SIG-M5 treated with dmso at 0.1 percent for 504 hours (cell line): ENCODE measurements at regions not wholly inside any gene's neighbourhood (a gene's known extent, or its start where the extent isn't known, plus 50 kb on each side); places are given as distances from the start of the nearest gene placed in this dataset.
A peak's percentile ranks its signal among the peaks of the same experiment; 100 is the strongest.
"Not testable (repeated sequence)": the region's sequence is repeated elsewhere in the genome, so short reads cannot be mapped to it uniquely, and the experiment has no call there.

Experiments used
- DNase-seq: peaks from one replicate; lab custom pipeline; 2025; ENCODE audit not compliant: unreplicated experiment; lab: John Stamatoyannopoulos, UW

DNA sequence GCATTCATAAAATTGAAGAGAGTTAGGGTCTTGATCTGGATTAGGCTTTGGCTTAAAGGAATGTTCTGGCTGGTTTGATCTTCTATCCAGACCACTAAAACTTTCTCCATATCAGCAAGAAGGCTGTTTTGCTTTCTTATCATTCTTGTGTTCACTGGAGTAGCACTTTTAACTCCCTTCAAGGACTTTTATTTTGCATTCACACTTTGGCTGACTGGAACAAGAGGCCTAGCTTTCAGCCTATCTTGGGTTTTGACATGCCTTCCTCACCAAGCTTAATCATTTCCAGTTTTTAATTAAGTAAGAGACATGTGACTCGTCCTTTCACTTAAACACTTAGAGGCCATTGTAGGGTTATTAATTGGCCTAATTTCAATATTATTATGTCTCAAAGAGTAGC is 190.3 kb downstream of the RAB11FIP2 start:
- DNase-seq: not testable (repeated sequence)

DNA sequence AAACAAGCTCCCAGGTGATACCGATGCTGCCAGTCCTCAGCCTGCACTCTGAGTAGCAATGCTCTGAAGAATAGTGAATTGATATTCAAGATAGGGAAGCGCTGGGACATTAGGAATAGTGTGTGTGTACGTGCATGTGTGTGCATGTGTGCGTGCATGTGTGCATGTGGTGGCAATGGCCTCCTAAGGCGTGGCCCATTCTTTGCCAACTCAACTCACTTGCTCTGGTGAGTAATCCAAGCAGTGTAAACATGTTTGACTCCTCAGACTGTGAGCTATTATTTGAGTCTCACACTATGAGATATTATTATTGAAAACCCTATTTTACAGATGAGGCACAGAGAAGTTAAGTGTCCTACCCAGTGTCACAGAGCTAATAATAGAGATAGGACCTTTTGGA is 186.6 kb downstream of the RAB11FIP2 start:
- DNase-seq: no peak

DNA sequence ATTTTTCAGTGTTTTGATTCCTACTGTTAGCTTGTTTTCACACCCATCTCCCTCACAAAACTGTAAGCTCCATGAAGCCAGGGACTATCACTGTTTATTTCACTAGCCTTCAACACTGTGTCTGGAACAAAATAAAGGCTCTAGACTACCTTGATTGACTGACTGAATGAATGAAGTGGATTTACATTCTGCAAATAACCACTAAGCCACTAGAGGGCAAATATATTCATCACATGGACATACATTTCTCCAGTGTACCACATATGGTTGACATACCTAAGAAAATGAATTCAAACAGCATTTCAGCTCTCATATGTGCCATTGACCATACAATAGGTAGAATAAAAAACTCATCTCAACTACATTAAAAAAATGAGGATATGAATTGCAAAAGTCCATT is 185.9 kb downstream of the RAB11FIP2 start:
- peak; percentile 34 for DNase-seq

DNA sequence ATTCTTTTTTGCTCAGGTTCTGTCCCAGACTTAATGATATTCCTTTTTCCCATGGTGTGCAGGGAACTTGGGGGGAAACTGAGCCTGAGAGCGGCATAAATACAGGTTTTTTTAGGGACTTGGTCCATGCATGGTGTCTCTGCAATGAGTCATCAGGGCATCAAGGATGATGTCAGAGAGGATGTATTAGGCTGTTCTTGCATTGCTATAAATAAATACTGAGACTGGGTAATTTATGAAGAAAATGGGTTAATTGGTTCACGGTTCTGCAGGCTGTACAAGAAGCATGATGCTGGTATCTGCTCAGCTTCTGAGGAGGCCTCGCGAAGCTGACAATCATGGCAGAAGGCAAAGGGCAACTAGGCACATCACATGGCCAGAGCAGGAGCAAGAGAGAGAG is 185.4 kb downstream of the RAB11FIP2 start:
- DNase-seq: no peak

DNA sequence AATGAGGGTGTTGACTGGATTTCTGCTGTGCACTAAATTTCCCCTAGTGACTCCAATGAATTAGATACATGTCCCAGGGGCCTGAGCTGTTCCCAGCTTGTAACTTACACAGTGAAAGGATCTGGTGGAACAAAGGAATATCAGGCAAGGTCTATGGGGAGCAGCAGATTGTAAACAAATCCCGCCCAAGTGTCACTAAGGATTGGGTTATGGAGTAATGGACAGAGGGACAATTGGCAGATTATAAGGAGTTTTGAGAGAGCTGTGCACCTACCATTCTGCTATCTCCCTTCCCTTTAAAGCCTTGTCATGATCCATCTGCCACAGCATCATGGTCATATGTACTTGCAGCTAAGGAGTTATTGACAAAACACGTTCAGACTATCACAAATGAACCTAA is 183.0 kb downstream of the RAB11FIP2 start:
- DNase-seq: no peak

DNA sequence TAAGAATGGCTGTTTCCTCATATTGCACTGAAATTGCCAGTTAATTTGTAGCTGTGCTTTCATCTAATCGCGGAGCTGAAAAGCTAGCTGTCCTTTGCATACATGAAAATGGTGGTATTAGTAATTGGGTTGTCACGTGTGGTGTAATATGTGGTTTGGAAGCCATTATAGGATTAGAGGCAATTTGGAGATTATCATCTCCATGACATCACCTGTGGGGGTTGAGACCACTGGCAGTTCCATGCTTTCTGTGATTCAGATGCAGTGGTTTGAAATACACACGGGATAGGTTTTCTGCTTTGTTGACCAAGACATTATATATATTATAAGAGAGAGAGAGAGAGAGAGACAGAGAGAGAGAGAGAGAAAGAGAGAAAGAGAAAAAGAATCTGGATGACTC is 180.8 kb downstream of the RAB11FIP2 start:
- no peak for DNase-seq

DNA sequence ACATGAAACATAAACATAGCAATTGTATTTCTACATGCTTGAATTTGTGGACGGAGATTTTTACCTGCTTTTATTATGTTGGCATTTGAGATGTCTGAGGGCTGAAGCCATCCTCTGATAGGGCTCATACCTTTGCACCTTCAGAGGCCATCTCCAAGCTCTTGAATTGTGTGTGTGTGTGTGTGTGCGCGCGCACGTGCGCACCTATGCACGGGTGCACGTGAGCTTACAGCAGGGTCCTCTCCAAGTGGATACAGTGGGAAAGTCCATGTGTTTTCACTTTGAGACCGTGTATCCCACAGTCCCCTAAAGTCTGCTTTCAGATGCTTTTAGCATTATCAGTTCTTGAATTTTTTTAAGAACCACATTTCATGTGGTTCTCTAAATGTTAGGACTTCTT is 178.6 kb downstream of the RAB11FIP2 start:
- DNase-seq: no peak

DNA sequence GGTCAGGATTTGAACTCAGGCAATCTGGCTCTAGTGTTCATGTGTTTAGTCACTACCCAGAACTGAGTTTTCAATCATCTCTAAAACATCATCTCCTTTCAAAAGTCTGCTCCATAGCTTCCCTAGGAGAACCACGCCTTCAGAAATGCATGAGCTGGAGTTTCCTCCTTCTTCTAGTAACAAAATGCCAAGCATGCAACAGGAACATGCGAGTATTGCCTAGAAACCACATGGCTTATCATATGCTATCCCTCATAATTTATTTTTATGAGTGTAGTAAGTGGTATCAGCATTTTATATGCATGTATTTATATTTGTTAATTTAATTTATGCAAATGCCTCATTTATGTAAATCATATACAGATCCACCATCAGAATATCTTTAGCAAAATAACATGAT is 170.9 kb downstream of the RAB11FIP2 start:
- no peak for DNase-seq

DNA sequence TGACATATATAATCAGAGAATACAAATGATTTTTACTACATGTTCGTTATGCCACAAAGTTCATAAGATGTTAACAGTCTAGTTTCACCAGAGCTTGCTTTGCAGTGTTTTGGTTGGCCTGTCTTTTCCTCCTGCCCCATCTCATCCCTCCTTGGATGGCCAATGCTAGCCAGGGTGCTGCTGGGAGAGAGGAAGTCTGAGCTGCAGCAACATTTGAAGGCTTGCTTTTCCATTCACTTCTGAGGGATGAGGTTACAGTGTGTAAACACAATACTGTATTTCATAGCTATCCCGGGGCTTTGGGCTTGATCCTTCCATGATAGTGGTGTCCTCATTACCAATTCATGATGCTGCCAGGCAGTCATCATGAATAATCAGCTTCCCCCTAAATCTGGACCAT is 170.5 kb downstream of the RAB11FIP2 start:
- DNase-seq: no peak

DNA sequence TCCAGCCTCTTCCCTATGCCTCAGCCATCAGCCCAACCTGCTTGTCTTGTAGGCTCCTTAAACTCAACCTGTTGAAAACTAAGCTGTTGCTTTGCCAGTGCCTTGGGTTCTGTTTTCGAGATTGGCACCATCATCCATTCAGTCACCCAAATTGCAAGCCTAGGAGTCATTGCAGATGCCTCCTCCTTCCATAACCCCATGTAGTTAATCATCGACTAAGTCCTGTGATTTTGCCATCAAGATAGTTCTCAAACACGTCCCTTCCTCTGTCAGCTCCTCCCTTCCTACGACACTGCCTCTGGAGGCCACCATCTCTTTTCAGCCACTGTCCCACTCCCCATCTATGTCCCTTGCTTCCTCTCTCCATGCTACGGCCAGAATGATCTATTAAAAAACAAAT is 168.1 kb downstream of the RAB11FIP2 start:
- DNase-seq: no peak

DNA sequence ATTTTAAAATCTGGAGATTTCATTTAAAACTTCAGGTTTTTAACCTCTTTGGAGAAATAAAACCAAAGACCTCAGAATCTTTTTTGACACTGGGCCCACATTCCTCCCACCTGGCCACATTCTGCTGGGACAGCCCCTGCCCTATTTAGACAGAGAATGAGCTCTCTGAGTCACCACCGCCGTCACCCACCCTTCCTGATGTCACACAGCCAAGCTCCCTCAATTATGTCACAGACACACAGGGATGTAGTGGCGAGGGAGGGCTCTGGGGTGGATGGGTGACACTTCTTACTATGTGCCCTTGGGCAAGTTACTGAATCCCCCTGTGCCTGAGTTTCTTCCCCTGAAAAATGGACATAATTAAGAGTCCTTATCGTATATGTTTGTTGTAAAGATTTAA is 162.6 kb downstream of the RAB11FIP2 start:
- no peak for DNase-seq

DNA sequence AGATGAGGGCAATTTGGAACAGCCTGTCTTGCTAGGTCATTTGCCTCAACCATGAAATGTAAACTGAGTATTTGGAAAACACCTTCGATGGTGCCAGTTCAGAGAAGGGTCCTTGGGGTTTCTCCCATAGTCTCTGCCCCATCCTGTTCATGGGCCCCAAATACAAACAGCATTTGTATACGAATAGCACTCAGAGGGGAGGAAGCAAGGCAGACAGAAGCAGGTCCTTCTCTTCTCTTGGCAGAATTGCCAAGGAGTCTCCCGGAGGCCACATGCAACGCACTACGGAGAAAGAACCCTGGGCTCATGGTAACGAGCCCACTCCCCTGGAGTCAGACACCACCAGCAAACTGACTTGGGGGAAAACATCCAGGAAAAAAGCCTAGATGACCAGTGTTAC is 162.1 kb downstream of the RAB11FIP2 start:
- no peak for DNase-seq

DNA sequence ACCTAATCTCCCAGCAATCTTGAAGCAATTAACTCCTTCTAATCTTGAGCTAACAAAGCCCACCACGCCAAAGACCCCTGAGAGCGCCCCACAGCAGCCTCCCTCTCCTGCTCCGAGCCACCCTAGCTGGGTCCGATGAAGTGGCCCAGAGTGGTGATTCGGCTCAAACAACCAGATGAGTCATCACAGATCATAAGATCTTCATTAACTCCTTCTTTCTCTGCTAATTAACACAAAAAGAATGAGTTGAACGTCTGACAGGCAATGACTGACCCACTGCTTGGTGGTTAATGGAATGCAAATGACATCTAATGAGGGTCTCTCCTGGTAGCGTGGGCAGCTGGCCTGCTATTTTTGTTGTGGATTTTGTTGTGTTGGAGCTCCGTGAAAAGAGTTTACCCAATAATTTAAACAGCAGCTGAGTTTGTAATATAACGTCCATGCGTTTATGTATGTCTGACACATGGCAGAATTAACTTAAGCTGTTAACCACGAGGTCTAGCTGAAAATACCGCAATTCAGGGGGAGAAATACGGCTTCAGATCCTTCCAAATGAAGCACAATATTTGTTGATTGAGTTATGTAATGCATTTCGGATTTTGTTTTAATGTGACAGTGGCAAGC is 161.4 kb downstream of the RAB11FIP2 start:
- no peak for DNase-seq

DNA sequence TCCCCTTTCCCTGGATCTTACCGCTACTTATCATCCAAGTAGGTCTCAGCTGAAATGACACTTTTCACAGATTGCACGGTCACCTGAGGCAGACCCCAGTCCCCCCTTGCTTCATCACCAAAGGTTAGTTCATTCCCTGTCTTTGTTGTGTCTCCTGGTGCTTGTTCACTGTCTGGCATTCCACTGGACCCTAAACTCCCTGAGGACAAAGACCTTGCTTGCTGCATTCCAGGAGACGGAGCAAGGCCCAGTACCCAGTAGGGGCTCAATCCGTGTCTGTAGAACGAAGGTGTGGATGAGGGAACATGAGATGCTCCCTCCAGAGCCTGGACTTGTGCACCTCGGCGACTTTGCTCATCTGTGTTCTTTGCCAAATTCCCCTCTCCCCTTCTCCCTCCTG is 160.0 kb downstream of the RAB11FIP2 start:
- no peak for DNase-seq

DNA sequence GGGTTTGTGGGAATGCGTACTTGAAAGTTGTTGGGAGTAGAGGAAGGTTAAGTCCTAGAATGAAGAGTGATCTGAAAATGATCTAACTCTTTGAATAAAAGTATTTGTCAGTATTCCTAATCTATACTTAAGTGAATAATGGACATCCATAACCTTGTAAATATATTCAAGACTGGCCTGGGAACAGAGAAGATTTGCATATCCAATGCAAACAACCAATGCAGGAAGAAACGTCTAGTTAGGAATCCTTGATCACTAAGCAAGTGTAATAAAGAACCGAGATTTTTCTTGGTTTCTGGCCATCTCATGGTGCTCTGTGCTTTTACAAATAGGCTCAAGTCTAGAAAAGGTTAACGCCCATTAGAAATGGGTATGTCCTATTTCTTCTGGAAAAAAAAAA is 157.1 kb downstream of the RAB11FIP2 start:
- DNase-seq: no peak

DNA sequence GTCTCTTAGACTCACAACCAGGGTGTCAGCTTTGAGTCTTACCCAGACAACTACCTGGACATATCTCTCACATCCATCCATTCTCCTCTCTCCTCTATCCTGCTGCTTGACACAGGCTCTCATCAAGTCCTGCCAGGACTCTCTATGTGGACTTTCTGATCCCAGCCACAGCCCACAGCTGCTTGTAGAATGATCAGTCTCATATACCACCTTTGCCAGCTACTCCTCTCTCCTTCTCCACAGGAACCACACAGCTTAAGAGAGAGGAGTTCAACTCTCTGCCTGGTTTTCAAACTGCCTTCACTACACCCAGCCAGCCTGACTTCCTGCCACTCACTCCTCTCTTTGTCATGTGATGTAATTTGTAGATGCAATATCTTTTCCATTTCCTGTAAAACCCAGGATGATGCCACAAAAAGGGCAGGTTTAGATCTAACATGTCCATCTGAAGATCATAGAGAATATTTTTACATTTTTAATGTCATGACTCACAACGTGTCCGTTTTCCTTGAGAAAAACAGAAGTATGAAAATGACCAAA is 154.0 kb downstream of the RAB11FIP2 start:
- peak; percentile 2 for DNase-seq

DNA sequence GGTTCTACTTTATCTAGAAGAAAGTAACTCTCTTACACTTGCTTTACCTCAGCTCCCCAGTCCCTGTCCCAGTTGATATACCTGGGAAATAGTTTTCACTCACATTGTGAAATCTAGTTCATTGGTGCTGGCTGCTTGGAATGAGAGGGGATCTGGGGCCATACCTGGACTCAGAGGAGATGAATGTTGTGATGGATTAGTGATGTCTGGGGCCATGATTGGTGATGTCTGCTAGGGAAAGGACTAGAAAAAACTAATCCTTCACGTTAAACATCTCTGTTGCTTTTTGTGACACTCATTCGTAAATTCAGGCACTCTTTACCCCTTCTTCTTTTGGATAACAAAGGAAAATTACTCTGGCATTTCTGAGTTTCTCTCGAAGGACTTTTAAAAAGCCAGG is 152.4 kb downstream of the RAB11FIP2 start:
- no peak for DNase-seq

DNA sequence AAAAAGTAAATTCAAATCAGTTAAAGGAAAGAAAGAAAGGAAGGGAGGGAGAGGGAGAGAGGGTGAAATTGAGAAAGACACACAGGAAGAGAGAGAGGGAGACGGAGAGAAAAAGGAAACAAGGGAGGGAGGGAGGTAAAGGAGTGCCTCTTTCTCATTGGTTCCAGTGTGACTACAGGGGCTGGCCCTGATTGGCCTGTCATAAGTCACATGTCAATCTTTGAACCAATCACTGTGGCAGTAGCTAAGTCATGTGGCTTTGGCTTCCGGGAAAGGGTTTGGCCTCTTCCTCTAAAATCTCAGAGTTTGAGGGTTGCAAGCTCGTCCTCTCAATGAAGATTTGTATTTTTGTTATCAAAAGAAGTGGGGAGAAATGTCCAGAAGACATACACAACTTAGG is 150.2 kb downstream of the RAB11FIP2 start:
- no peak for DNase-seq

DNA sequence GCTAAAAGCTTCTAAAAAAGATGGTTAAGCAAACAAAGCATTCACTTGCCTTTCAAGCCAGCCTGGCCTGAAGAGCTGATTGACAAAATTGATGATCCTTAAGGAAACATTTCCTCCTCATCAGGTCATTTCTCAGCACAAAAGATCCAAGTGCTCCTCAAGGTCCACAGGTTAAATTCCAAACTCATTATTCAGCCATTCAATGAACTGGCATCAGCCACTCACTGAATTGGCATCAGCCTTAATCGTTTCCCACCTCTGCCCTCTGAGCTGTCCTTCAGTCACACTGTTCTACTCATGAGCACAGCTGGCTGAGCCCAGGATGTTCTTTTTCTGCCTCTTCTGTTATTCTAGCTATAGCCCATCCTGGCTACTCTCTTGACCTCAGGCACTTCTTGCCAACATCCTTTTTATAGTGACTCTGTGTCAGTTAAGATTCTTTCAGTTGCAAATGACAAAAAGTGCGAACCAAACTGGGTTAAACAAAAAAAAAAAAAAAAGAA is 147.5 kb downstream of the RAB11FIP2 start:
- DNase-seq: no peak

DNA sequence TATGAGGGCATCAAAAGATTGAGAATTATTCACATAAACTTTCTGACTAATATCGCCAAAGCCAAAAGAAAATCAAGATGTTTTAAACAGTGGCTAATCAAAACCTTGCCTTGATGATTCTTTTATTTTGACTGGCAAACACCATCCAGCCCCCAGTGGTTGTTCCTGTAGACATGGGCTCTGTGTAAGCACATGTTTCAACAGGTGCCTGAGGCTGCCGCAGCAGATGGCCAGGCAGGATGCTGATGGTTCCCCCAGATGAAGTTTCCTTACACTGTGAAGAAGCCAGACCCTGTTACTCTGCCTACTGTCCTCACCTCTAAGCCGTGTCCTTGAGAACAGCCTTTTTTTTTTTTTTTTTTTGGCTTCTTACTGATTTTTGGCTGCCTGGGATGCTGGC is 146.5 kb downstream of the RAB11FIP2 start:
- no peak for DNase-seq

DNA sequence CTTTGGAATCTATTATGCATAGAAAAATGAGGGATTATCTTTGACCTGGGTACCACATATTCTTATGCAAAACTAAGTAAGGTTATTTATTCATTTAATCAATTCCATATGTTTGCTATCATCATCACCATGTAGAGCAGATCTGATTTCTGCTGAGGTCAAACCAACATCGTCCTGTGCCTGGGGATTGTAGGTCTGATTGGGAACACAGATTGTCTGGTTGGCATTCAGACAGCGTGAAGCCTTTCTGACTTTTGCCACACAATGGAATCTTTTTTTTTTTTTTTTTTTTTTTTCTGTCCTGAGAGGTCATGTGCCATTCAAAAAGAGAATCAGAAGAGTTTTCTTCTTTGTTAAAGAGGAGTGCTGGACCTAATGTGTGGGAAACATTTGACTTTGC is 142.9 kb downstream of the RAB11FIP2 start:
- no peak for DNase-seq

DNA sequence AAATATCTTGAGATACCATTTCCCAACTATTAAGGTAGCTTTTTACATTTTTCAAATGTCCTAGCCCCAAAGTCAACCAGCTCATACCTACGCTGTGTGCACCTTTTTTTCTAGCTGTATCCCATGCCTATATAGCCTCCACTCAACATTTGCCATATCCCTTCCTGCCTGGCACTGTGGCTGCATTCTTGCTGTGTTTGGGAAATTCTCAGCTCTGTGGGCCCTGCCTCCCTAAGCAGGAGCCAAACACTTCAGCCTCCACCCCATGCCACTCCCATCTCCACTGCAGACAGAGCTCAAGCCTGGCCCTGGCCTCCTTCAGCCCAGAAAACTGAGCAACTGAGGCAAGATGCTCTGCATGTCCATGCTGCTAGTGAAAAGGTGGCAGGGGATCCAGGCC is 141.3 kb downstream of the RAB11FIP2 start:
- DNase-seq: no peak

DNA sequence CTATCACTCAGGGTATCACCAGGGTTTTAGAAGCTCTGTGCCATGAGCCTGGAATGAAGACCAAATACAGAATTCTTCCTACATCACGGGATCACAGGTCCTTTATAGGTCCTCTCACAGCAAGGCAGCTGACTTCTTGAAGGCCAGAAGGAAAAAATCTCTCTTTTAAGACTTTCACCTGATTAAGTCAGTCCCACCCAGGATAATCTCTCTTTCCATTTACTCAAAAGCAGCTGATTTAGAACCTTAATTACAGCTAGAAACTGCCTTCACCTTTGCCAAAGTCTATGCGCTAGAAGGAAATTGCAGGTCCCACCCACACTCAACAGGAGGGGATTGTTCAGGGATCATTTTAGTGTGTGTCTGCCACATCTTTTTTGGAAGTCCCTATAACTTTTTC is 135.1 kb downstream of the RAB11FIP2 start:
- no peak for DNase-seq
